ENCODE measurements at regions not wholly inside any gene's neighbourhood (a gene's known extent, or its start where the extent isn't known, plus 50 kb on each side); places are given as distances from the start of the nearest gene placed in this dataset.

- no peak for DNase-seq
These were observed 801.7 kb upstream of the DPPA4 start for GRCh38 chr3:110139048-110139447.

GRCh38 chr3:110139821-110140220, 802.5 kb upstream of the DPPA4 start:
- no peak for DNase-seq

- DNase-seq = no peak
These were observed 812.4 kb upstream of the DPPA4 start for GRCh38 chr3:110149763-110150162.

GRCh38 chr3:110157221-110157620, 819.9 kb upstream of the DPPA4 start:
- DNase-seq = no peak

GRCh38 chr3:110164632-110165369, 827.5 kb upstream of the DPPA4 start:
- no peak for DNase-seq

- DNase-seq = no peak
These were observed 828.0 kb upstream of the DPPA4 start for GRCh38 chr3:110165370-110165743.

- DNase-seq = no peak
These were observed 828.4 kb upstream of the DPPA4 start for GRCh38 chr3:110165753-110166152.

- no peak for DNase-seq
These were observed 829.4 kb upstream of the DPPA4 start for GRCh38 chr3:110166791-110167190.

- DNase-seq = no peak
These were observed 837.6 kb upstream of the DPPA4 start for GRCh38 chr3:110174908-110175307.

GRCh38 chr3:110178965-110179364, 841.6 kb upstream of the DPPA4 start:
- DNase-seq = no peak

- no peak for DNase-seq
These were observed 843.4 kb upstream of the DPPA4 start for GRCh38 chr3:110180733-110181132.

GRCh38 chr3:110181226-110181625, 843.9 kb upstream of the DPPA4 start:
- no peak for DNase-seq

GRCh38 chr3:110184536-110184935, 847.2 kb upstream of the DPPA4 start:
- no peak for DNase-seq

- DNase-seq = no peak
These were observed 855.7 kb upstream of the DPPA4 start for GRCh38 chr3:110193074-110193473.

GRCh38 chr3:110198717-110199587, 861.6 kb upstream of the DPPA4 start:
- no peak for DNase-seq

- no peak for DNase-seq
These were observed 862.2 kb upstream of the DPPA4 start for GRCh38 chr3:110199588-110199943.

- no peak for DNase-seq
These were observed 861.4 kb upstream of the NECTIN3 start for GRCh38 chr3:110210086-110210660.

- no peak for DNase-seq
These were observed 845.0 kb upstream of the NECTIN3 start for GRCh38 chr3:110226645-110227044.

- no peak for DNase-seq
These were observed 843.6 kb upstream of the NECTIN3 start for GRCh38 chr3:110227991-110228390.

GRCh38 chr3:110234831-110235230, 836.8 kb upstream of the NECTIN3 start:
- DNase-seq = no peak

- no peak for DNase-seq
These were observed 834.5 kb upstream of the NECTIN3 start for GRCh38 chr3:110236976-110237610.

GRCh38 chr3:110243081-110243480, 828.5 kb upstream of the NECTIN3 start:
- DNase-seq = no peak

- DNase-seq = no peak
These were observed 824.7 kb upstream of the NECTIN3 start for GRCh38 chr3:110246796-110247376.

Measured in NCI-H1436 treated with DMSO at 0.1 percent for 48 hours (cell line).